NCI-H2107 treated with DMSO at 0.1 percent for 48 hours (cell line): ENCODE measurements at regions not wholly inside any gene's neighbourhood (a gene's known extent, or its start where the extent isn't known, plus 50 kb on each side); places are given as distances from the start of the nearest gene placed in this dataset.
"Not testable (repeated sequence)": the region's sequence is repeated elsewhere in the genome, so short reads cannot be mapped to it uniquely, and the experiment has no call there.

Experiments used
- DNase-seq: peaks from one replicate; lab custom pipeline; 2025; ENCODE audit not compliant: unreplicated experiment; lab: John Stamatoyannopoulos, UW

DNA sequence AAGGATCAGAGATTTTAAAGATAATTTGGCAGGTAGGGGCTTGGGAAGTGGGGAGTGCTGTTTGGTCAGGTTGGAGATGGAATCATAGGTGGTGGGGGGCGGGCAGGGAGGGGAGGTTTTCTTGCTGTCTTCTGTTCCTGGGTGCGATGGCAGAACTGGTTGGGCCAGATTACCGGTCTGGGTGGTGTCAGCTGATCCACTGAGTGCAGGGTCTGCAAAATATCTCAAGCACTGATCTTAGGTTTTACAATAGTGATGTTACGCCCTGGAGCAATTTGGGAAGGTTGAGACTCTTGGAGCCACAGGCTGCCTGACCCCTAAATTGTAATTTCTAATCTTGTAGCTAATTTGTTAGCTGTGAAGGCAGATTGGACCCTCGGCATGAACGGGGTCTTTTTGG is 78.0 kb upstream of the PARP8 start:
- DNase-seq = not testable (repeated sequence)

DNA sequence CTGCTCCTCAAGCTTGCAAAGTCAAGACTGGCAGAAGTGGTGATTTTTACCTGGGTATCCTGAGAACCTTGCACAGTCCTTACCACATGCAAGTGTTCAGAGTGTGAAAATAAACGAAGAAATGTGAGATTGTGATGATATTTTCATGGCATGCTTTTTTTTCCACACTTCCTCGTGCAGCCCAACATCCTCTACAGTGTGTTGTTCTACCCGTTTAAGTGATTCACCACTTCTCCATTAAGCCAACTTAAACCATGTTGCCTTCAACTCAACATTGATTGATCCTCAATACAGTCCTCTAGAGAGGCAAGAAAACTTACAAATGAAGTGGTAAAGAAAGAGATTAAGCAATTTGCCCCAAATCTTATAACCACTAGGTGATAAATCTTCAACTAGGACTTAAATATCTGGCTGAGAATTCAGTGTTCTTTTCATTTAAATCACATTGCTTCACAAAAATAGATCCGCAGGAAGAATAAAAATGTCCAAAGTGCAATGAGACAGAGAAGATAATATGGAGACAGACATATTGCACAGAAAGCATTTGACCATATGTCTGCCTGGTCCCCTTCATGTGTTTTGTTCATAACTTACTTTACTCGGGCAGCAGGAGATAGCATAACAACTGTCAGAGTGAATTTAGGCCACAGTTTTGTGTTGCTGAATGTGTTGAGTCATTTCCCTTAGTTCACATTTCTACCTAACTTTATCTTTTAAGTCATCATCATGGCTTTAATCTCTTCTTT is 75.8 kb upstream of the PARP8 start:
- not testable (repeated sequence) for DNase-seq

DNA sequence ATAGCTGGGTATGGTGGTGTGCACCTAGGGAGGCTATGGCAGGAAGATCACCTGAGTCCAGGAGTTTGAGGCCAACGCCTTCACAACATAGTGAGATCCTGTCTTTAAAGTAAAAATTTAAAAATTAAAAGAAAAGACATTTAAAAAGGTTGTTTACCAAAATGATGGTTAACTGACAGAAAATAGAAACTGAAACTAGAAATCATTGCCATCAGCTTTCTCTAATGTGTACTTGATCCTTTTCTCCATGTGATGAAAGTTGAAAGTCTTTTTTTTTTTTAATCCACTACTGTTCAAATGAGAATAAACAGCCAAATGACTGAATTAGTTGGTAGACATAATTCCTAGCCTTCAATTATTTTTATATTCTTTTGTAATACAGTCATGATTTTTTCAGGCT is 75.1 kb upstream of the PARP8 start:
- not testable (repeated sequence) for DNase-seq

DNA sequence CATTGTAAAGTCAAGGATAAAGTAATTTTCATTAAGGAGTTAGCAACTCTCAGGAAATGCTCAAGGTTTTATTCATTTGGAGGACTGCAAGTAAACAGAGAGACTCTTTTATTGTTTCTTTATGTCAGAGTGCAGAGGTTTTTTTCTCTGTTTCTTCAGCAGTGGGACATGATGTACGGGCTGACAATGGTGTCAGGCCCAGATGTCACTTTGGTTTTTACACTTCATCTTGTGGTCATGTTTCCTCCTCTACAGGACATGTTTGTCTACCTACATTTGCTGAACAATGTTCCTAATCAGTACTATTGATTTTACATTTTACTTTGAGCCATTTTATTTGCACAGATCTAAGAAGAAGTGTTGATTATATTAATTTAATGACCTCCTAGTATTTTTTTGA is 72.8 kb upstream of the PARP8 start:
- no peak for DNase-seq

DNA sequence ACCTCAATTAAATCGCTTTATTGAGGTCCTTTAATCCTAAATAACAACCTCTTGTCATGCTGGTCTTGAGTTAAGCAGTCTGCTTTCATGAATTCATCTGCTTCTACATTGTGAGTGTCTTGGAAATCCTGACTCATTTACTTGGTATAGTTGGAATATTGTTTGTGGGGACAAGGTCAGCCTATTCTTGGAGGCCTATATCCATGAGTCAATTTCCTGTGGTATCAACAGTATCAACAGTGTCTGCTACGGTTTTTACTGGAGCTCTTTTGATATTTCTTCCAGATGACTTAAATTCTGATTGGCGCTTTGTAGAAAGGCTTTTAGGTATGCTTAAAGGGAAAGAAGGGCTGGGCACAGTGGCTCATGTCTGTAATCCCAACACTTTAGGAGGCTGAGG is 71.2 kb upstream of the PARP8 start:
- DNase-seq = no peak

DNA sequence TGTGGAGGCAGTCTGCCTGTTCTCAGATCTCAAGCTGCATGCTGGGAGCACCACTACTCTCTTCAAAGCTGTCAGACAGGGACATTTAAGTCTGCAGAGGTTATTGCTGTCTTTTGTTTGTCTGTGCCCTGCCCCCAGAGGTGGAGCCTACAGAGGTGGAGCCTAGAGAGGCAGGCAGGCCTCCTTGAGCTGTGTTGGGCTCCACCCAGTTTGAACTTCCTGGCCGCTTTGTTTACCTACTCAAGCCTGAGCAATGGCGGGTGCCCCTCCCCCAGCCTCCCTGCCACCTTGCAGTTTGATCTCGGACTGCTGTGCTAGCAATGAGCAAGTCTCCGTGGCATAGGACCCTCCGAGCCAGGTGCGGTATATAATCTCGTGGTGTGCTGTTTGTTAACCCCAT is 64.9 kb upstream of the PARP8 start:
- DNase-seq = not testable (repeated sequence)

DNA sequence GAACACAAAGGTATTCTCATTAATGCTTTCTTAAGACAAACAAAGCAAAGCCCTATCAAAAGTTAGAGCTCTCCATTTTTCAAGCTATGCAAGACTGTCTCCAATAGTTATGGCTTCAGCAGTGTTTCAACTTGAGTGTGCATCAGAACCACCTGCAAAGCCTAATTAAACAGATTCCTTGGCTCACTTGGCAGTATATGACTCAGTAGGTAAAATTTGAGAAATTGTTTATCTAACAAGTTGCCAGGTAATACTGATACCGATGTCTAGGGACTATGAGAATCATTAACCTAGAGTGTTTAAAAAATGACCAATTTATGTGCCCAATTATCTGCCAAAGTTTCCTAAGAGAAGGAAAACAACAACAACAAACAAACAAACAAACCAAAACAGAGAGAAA is 60.3 kb upstream of the PARP8 start:
- DNase-seq = no peak

DNA sequence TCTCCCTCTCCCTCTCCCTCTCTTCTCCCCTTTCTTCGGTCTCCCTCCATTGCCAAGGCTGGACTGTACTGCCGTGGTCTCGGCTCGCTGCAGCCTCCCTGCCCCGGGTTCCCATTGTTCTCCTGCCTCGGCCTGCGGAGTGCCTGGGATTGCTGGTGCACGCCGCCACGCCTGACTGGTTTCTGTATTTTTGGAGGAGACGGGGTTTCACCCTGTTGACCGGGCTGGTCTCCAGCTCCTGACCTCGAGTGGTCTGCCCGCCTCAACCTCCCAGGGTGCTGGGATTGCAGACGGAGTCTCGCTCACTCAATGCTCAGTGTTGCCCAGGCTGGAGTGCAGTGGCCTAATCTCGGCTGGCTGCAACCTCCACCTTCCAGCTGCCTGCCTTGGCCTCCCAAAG is 59.0 kb upstream of the PARP8 start:
- not testable (repeated sequence) for DNase-seq

DNA sequence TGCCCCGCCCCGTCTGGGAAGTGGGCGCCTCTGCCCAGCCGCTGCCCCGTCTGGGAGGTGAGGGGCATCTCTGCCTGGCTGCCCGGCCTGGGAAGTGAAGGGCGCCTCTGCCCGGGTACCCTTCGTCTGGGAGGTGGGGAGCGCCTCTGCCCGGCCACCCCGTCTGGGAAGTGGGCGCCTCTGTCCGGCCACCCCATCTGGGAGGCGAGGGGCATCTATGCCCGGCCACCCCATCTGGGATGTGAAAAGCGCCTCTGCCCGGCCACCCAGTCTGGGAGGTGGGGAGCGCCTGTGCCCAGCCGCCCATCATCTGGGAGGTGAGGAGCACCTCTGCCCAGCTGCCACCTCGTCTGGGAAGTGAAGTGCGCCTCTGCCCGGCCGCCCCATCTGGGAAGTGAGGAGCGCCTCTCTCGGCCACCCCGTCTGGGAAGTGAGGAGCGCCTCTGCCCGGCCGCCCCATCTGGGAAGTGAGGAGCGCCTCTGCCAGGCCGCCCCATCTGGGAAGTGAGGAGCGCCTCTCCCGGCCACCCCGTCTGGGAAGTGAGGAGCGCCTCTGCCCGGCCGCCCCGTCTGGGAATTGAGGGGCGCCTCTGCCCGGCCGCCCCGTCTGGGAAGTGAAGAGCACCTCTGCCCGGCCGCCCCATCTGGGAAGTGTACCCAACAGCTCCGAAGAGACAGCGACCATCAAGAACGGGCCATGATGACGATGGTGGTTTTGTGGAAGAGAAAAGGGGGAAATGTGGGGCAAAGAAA is 58.3 kb upstream of the PARP8 start:
- DNase-seq = not testable (repeated sequence)

DNA sequence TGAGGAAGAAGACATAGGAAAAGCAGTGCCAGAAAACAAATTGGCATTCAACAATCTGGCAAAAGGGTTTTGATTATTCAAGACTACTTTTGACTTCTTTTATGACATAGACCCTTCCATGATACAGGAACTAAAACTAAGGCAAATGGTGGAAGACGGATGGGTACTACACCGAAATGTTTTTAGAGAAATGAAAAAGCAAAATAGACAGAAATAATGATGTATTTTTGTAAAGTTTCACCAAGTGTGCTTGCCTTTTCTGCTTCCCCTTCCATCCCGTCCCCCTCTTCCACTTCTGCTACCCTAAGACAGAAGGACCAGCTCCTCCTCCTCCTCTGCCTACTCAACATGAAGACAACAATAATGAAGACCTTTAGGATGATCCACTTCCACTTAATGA is 53.4 kb upstream of the PARP8 start:
- not testable (repeated sequence) for DNase-seq
